Astrocyte of the cerebellum (primary cell): ENCODE measurements at regions not wholly inside any gene's neighbourhood (a gene's known extent, or its start where the extent isn't known, plus 50 kb on each side); places are given as distances from the start of the nearest gene placed in this dataset.

ENCODE experiments used
- DNase-seq: peaks from one replicate; pipeline ENCODE4 v3.0.0-alpha.2; 2011; ENCODE audit warnings: low read depth
- H3K4me3 ChIP-seq: 2 replicates; pipeline ENCODE4 v1.5.1; 2011; ENCODE audit warnings: mild to moderate bottlenecking, low read depth, low read length, moderate library complexity
- CTCF ChIP-seq: IDR thresholded peaks from 2 replicates; pipeline ENCODE4 v1.5.1; 2012; ENCODE audit warnings: low read length, low read depth, moderate library complexity, mild to moderate bottlenecking; ENCODE audit errors: missing control alignments
- in situ Hi-C: cut with HindIII; loops from 2 replicates; pipeline ENCODE4 v1.10.0; 2017; ENCODE audit warnings: low sequenced_read_pairs

GRCh38 chr11:27211370-27212127 lies 151.5 kb downstream of the CCDC34 start:
- H3K4me3 ChIP-seq, result no peak overlapping the region
- in situ Hi-C loops, result no loop called here
- DNase-seq, result no peak
- TF ChIP-seq CTCF, result peak; percentile 60

GRCh38 chr11:27210531-27210930 lies 152.5 kb downstream of the CCDC34 start:
- no peak for DNase-seq
- no peak overlapping the region for H3K4me3 ChIP-seq
- in situ Hi-C loops, result no loop called here
- no peak for TF ChIP-seq CTCF

GRCh38 chr11:27209562-27210005 lies 153.4 kb downstream of the CCDC34 start:
- H3K4me3 ChIP-seq, result no peak overlapping the region
- in situ Hi-C loops, result no loop called here
- no peak for TF ChIP-seq CTCF
- DNase-seq, result peak; percentile 91

GRCh38 chr11:27208846-27209245 lies 154.2 kb downstream of the CCDC34 start:
- in situ Hi-C loops, result no loop called here
- no peak overlapping the region for H3K4me3 ChIP-seq
- DNase-seq, result no peak
- TF ChIP-seq CTCF, result no peak

- no peak for TF ChIP-seq CTCF
- DNase-seq, result no peak
- in situ Hi-C loops, result no loop called here
- no peak overlapping the region for H3K4me3 ChIP-seq
These were observed 155.9 kb downstream of the CCDC34 start for GRCh38 chr11:27207025-27207650.

- no peak for TF ChIP-seq CTCF
- in situ Hi-C loops, result no loop called here
- DNase-seq, result no peak
- H3K4me3 ChIP-seq, result no peak overlapping the region
These were observed 157.0 kb downstream of the CCDC34 start for GRCh38 chr11:27205779-27206570.
